ENCODE measurements at regions not wholly inside any gene's neighbourhood (a gene's known extent, or its start where the extent isn't known, plus 50 kb on each side); places are given as distances from the start of the nearest gene placed in this dataset.

DNA sequence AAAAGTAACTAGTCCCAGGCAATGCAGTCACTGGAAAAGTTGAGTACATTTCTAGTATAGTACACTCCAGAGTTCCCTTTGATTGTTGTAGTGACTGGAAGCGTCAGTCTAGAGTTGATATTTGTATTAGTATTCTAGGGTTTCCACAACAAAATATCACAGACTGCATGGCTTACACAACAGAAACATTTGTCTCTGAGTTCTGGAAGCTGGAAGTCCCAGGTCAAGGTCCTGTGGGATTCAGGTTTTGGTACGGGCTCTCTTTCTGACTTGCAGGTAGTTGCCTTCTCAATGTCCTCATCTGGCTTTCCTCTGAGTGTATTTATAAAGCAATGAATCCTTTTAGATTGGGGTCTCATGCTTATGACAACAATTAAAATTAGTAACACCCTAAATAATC lies 1119.1 kb upstream of the PHF14 start:
- DNase-seq (ENCODE audit: low spot score) = no peak

DNA sequence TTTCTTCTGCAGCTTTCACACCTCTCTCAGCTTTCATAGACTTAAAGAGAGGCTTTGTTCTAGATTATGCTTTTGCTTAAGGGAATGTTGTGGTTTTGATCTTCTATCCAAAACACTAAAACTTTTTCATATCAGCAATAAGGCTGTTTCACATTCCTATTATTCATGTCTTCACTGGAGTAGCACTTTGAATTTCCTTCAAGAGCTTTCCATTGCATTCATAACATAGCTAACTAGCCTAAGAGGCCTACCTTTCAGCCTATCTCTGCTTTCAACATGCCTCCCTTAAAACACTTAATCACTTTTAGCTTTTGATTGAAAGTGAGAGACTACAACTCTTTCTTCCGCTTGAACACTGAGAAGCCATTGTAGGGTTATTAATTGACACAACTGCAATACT lies 1117.0 kb upstream of the PHF14 start:
- DNase-seq (ENCODE audit: low spot score) = no peak

DNA sequence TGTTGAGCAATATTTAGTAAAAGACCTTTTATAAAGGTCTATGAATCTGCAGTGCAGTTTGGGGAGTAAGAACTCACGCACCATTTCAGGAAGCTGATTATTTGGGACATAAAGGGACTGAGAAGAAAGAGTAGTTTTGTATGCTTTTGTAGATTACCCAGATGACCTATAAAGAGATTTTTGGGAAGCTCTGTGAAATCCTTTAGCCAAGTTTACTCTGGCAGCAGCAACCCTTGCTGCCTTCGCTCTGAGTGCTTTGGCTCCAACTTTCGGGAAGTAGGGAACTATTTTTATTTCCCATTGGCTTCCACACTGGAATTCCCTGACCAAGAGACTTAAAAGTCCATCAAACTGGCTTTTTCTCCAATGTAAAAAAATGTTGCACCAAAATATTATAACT lies 1110.1 kb upstream of the PHF14 start:
- no peak for DNase-seq (ENCODE audit: low spot score)

GRCh38 chr7:9869151-9869550 lies 1104.5 kb upstream of the PHF14 start:
- no peak for DNase-seq (ENCODE audit: low spot score)

DNA sequence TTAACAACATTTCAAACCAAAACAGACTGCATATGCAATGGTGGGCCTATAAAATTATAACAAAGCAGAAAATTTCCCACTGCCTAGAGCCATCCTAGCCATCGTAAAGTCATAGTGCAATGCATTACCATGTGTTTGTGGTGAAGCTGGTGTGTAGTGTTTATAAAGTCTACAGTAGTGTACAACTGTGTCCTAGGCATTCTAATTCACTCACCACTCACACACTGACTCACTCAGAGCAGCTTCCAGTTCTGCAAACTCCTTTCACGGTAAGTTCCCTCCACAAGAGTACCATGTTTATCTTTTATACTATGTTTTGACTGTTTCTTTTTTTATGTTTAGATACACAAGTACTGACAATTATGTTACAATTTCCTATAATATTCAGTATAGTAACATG lies 1104.1 kb upstream of the PHF14 start:
- no peak for DNase-seq (ENCODE audit: low spot score)

- DNase-seq (ENCODE audit: low spot score) = no peak
Measured at GRCh38 chr7:9870674-9871073, 1103.0 kb upstream of the PHF14 start.

GRCh38 chr7:9874182-9874581 lies 1099.5 kb upstream of the PHF14 start:
- DNase-seq (ENCODE audit: low spot score) = no peak

- no peak for DNase-seq (ENCODE audit: low spot score)
Measured at GRCh38 chr7:9876053-9876452, 1097.6 kb upstream of the PHF14 start.

DNA sequence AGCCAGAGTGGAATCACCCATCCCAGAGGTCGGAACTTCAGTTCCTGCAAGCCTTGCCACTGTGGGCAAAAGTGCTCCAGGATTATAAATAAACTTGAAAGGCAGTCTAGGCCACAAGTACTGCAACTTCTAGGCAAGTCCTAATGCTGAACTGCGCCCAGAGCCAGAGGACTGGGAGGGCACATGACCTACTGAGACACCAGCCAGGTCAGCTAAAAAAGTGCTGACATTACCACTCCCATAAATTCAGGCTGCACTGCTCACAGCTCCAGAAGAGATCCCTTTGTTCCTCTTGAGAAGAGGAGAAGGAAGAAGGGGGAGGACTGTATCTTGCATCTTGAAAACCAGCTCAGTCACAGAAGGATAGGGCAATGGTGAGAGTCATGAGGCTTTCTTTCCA lies 1084.1 kb upstream of the PHF14 start:
- peak; percentile 51 for DNase-seq (ENCODE audit: low spot score)

DNA sequence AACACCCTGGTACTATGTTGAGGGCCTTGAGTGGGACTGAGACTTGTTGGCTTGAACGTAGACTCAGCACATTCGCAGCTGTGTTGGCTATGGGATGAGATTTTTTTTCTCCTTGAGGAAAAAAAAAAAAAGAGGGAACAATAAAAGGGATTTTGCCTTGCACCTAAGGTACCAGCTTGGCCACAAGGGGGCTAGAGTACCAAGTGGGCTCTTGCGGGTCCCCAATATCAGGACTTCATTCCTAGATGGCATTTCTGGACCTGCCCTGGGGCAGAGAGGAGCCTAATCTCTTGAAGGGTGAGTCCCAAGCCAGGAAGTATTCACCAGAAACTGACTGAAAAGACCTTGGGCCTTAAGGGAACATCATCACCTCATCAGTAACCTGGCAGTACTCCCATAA lies 1083.6 kb upstream of the PHF14 start:
- DNase-seq (ENCODE audit: low spot score) = no peak

- DNase-seq (ENCODE audit: low spot score) = no peak
Measured at GRCh38 chr7:9891056-9891455, 1082.6 kb upstream of the PHF14 start.

GRCh38 chr7:9900339-9900738 lies 1073.3 kb upstream of the PHF14 start:
- no peak for DNase-seq (ENCODE audit: low spot score)

DNA sequence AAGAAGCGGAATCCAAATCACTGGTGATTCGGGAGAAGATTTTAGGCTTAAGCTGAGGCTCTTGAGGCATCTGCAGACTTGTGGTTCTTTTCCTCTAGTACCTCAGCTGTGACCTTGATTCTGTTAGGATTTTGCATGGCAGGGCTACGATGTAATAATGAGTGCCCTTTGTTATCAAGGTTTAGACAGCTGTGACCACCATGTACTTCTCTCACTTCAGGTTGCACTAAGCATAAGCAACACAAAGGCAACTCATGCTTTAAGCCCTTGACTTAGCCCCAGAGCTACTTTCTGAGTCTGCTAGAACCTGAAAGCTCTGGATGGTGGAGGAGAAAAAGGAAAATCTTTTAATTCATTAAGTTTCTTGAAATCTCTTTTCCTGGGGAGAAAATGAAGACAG lies 1052.3 kb upstream of the PHF14 start:
- no peak for DNase-seq (ENCODE audit: low spot score)

DNA sequence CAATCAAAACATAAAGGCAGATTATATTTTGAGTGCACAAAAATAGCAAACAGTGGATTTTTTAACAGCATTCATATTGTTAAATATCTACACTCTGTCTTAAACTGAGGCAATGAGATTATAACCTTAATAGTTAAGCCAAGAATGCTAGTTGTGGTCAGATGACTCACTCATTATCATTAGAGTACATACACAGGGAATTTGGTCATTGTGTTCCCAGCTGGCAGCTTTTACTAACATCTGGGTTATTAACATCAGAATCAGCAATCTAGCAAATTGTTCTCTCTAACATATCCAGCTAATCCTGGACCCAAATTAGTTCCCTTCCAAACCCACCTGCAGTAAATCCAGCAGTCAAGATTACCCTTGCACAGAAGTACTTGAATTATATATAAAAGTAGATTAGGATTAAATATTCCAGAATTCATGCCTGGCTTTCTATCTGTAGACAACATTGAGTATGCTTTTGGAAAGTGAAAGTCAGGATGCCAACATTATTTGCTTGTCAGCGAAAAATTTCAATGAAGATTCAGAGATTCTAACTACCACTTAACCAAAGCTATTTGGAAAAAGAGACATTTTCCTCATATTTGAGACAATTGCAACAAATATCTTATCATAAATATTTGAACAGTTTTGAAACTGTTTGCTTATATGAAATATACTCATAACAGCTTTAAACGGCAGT lies 1035.6 kb upstream of the PHF14 start:
- no peak for DNase-seq (ENCODE audit: low spot score)

- no peak for DNase-seq (ENCODE audit: low spot score)
Measured at GRCh38 chr7:9939176-9939575, 1034.5 kb upstream of the PHF14 start.

GRCh38 chr7:9945131-9945530 lies 1028.5 kb upstream of the PHF14 start:
- DNase-seq (ENCODE audit: low spot score) = no peak

DNA sequence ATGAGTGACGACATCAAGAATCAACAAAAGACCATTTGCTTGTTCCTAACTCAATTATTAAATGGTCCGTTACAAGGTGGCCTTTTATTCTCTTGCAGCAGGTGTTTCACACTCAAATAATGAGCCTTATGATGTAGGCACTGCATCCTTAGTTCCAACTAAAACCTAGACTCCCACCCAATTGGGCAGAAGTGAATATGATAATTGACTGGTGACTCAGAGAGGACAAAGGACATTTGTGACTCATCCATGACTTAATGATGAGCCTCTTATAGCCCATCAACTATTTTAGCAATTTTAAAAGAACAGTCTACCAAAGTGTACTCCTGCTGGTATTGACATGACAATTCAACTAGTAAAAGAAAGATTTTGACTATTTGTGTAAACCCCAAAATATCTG lies 1027.8 kb upstream of the PHF14 start:
- no peak for DNase-seq (ENCODE audit: low spot score)

- DNase-seq (ENCODE audit: low spot score) = no peak
Measured at GRCh38 chr7:9955138-9955537, 1018.5 kb upstream of the PHF14 start.

- no peak for DNase-seq (ENCODE audit: low spot score)
Measured at GRCh38 chr7:9958486-9958885, 1015.2 kb upstream of the PHF14 start.

- DNase-seq (ENCODE audit: low spot score) = no peak
Measured at GRCh38 chr7:9960460-9960859, 1013.2 kb upstream of the PHF14 start.

DNA sequence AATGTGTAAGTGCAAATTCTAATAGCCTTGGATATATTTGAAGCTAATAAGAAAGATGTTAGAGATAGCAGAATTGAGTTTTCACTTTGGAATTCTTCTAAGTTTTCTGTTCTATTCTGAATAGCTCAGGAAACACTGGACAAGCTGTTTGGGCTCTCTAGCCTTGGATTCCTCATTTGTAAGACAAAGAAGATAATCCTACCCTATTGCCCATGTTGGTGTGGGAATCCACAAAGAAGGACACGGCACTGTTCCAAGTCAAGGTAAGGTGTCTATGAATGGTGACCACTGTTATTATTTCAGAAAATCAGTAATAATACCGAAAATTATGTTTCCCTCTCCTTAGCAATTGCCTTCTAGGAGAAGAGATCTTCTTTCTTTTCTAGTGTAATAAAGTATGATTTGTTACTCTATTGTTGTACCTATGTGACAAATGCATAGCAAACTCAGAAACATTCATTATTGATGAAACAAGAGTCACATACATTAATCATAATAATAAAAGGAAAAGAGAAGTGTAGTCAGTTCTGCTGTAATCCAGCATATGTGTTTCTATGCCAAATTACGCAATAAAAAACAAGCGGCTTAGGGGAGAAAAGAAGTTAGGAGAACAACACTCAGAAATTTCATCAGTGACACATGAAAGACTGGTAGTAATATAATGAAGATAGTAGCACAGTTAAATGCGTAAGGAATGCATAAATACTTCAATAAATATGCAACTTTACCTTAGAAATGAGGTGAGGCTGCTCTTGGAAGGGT lies 1012.3 kb upstream of the PHF14 start:
- no peak for DNase-seq (ENCODE audit: low spot score)

DNA sequence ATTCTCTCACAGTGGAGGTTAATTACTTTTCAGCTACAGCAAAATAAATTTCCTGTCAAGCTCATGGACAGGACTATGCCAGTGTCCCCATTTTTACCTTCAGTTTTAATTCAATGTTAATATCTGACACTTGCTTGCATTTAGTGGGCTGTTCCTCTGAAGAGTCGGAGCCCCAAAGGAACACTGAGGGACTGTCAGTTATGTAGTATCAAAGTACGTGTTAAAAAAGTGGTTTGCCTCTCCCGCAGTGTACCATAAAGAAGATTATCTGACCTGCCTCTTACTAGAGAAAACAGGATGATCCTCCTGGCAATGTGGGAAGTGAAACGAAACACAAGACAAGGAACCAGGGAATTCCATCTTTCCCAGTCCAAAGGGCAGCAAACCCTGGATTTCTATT lies 1010.9 kb upstream of the PHF14 start:
- no peak for DNase-seq (ENCODE audit: low spot score)

DNA sequence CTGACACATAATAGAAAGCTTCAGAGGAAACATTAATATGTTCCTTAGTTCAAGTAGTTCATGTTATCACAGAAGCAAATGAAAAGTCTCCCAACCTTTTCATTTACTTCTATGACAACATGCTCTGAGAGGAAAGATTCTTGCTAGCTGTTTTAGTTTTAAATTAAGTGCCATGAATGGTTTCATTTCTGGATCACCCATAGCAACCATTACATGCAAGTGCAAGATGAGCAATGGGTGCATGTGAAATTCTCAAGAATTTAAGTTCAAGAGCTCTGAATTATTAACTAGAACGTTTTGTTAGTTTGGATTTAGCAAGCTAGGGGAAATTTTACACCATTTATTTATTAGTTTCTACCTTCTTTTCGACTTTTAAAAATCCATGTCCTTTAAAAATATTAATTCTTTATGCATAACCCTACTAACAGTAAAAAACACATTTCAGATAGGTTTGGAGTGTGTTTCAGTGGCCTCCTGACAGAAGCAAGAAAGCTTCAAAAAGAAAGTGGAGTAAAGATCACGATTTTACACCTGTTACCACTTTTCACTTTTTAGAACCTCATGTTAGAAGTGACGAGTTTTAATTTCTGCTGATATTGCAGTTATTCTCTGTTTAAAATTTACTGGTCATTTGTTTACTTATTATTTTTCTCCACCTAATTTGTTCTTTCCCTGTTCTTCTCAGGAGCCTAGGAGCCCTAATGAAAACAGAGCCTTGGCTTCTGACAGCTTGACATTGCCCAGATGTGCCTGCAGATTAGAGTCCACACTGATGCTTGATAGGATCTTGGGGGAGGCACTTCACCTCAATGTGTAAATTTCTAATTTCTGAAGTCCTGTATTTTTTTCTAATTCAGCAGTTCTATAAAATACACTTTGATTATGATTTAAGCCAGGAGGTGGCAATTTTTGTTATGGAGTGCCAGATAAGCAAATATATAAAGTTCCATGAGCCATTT lies 995.3 kb upstream of the PHF14 start:
- no peak for DNase-seq (ENCODE audit: low spot score)
